ENCODE measurements at regions not wholly inside any gene's neighbourhood (a gene's known extent, or its start where the extent isn't known, plus 50 kb on each side); places are given as distances from the start of the nearest gene placed in this dataset.

DNA sequence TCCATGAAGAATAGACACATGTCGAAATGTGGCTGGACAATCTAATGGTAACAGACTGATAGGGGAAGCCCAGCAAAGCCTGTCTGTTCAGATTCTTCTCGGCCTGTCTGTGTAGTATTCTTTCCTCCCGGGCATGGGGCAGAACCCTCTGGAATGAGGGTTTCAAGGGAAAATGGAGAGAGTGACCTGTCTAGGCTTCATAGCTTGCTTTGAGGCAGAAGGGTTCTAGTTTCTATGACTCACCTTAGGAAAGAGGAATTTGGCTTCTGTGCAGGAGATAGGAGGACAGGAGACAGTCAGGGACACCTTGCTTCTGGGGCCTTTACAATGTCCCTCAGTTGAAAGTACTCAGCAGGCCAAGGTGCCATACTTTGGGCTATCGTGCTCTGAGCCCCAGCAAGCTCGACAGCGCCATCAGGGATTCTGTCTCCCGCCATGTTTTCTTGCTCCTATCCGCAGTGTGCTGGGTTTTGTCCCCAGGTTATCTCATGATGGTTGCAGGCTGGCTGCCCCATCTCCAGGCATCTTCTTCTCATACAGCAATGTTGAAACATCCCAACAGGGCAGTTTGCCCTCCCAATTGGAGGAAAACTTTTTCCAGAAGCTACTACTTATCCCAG, 74.7 kb upstream of the TLK1 start:
- Histone ChIP-seq H3K27ac (replicated peaks) (no peak overlapping the region), H3K4me3 (replicated peaks; ENCODE audit: insufficient read depth, low read length) (no peak overlapping the region), H3K27me3 (ENCODE audit: insufficient read depth, poor library complexity, severe bottlenecking) (no peaks in the 10 kb centered on the region)
- TF ChIP-seq, protein P1, sequence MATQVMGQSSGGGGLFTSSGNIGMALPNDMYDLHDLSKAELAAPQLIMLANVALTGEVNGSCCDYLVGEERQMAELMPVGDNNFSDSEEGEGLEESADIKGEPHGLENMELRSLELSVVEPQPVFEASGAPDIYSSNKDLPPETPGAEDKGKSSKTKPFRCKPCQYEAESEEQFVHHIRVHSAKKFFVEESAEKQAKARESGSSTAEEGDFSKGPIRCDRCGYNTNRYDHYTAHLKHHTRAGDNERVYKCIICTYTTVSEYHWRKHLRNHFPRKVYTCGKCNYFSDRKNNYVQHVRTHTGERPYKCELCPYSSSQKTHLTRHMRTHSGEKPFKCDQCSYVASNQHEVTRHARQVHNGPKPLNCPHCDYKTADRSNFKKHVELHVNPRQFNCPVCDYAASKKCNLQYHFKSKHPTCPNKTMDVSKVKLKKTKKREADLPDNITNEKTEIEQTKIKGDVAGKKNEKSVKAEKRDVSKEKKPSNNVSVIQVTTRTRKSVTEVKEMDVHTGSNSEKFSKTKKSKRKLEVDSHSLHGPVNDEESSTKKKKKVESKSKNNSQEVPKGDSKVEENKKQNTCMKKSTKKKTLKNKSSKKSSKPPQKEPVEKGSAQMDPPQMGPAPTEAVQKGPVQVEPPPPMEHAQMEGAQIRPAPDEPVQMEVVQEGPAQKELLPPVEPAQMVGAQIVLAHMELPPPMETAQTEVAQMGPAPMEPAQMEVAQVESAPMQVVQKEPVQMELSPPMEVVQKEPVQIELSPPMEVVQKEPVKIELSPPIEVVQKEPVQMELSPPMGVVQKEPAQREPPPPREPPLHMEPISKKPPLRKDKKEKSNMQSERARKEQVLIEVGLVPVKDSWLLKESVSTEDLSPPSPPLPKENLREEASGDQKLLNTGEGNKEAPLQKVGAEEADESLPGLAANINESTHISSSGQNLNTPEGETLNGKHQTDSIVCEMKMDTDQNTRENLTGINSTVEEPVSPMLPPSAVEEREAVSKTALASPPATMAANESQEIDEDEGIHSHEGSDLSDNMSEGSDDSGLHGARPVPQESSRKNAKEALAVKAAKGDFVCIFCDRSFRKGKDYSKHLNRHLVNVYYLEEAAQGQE (IDR thresholded peaks at IDR 0.05; ENCODE audit: insufficient replicate concordance, low read depth) = no peak
- no peak for DNase-seq (ENCODE audit: low read depth in 1 of 2, low spot score in 1 of 2)

DNA sequence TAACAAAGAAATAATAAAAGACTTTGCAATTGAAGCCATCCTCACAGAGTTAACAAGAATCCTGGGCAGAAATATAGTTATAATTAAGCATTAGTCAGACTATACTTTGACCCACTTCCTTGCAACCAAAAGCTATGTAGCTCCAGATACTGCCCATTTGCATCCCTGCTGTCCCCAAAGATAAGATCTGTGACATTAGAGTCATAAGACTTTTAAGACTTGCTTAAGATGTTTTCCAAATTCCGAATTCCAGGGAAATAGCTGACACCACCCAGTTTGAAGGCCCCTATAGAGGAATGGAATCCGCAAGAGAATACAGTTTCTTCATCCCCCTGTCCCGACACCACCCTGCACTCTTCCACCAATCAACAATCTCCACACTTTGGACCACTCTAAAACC, 69.5 kb upstream of the TLK1 start:
- H3K27me3 ChIP-seq (ENCODE audit: insufficient read depth, poor library complexity, severe bottlenecking) = no peaks in the 10 kb centered on the region
- DNase-seq (ENCODE audit: low read depth in 1 of 2, low spot score in 1 of 2) = no peak
- H3K27ac ChIP-seq (replicated peaks) = no peak overlapping the region
- no peak overlapping the region for H3K4me3 ChIP-seq (replicated peaks; ENCODE audit: insufficient read depth, low read length)
- TF ChIP-seq, protein P2, sequence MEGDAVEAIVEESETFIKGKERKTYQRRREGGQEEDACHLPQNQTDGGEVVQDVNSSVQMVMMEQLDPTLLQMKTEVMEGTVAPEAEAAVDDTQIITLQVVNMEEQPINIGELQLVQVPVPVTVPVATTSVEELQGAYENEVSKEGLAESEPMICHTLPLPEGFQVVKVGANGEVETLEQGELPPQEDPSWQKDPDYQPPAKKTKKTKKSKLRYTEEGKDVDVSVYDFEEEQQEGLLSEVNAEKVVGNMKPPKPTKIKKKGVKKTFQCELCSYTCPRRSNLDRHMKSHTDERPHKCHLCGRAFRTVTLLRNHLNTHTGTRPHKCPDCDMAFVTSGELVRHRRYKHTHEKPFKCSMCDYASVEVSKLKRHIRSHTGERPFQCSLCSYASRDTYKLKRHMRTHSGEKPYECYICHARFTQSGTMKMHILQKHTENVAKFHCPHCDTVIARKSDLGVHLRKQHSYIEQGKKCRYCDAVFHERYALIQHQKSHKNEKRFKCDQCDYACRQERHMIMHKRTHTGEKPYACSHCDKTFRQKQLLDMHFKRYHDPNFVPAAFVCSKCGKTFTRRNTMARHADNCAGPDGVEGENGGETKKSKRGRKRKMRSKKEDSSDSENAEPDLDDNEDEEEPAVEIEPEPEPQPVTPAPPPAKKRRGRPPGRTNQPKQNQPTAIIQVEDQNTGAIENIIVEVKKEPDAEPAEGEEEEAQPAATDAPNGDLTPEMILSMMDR (IDR thresholded peaks at IDR 0.05; ENCODE audit: insufficient read depth, low read length) = no peak
- TF ChIP-seq POLR2AphosphoS5 (IDR thresholded peaks at IDR 0.05; ENCODE audit: low read depth) (no peak), GABPA (IDR thresholded peaks at IDR 0.05; ENCODE audit: low read depth) (no peak), SPI1 (IDR thresholded peaks at IDR 0.05; ENCODE audit: borderline replicate concordance, low read depth) (no peak)
- TF ChIP-seq, protein P1 (IDR thresholded peaks at IDR 0.05; ENCODE audit: insufficient replicate concordance, low read depth) = no peak

DNA sequence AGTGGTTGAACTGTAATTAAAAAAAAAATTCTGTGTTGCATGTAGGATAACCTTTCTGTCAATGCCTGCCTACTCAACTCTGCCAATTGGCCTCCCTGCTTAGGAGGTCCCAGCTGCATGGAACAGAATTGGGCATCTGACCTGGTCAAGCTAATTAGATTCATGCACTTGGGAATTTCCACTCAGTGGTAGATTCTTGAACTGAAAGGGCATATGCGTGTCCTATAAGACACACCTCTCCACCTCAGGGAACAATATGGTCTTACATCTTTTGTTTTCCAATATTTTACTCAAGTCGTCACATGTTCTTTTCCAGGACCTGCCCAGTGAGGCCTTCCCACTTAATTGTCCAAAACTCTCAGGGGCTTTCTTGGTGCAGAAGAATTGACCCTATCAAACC, 68.1 kb upstream of the TLK1 start:
- no peak for DNase-seq (ENCODE audit: low read depth in 1 of 2, low spot score in 1 of 2)
- no peak for TF ChIP-seq SPI1 (IDR thresholded peaks at IDR 0.05; ENCODE audit: borderline replicate concordance, low read depth)
- TF ChIP-seq, protein P2 (IDR thresholded peaks at IDR 0.05; ENCODE audit: insufficient read depth, low read length) = no peak
- no peak for TF ChIP-seq GABPA (IDR thresholded peaks at IDR 0.05; ENCODE audit: low read depth)
- TF ChIP-seq, protein P1 (IDR thresholded peaks at IDR 0.05; ENCODE audit: insufficient replicate concordance, low read depth) = no peak
- no peak for TF ChIP-seq POLR2AphosphoS5 (IDR thresholded peaks at IDR 0.05; ENCODE audit: low read depth)
- Histone ChIP-seq H3K27ac (replicated peaks) (no peak overlapping the region), H3K27me3 (ENCODE audit: insufficient read depth, poor library complexity, severe bottlenecking) (no peaks in the 10 kb centered on the region), H3K4me3 (replicated peaks; ENCODE audit: insufficient read depth, low read length) (no peak overlapping the region)

Data from HL-60 (cell line).